ENCODE measurements at regions not wholly inside any gene's neighbourhood (a gene's known extent, or its start where the extent isn't known, plus 50 kb on each side); places are given as distances from the start of the nearest gene placed in this dataset.
A peak's percentile ranks its signal among the peaks of the same experiment; 100 is the strongest.

DNA sequence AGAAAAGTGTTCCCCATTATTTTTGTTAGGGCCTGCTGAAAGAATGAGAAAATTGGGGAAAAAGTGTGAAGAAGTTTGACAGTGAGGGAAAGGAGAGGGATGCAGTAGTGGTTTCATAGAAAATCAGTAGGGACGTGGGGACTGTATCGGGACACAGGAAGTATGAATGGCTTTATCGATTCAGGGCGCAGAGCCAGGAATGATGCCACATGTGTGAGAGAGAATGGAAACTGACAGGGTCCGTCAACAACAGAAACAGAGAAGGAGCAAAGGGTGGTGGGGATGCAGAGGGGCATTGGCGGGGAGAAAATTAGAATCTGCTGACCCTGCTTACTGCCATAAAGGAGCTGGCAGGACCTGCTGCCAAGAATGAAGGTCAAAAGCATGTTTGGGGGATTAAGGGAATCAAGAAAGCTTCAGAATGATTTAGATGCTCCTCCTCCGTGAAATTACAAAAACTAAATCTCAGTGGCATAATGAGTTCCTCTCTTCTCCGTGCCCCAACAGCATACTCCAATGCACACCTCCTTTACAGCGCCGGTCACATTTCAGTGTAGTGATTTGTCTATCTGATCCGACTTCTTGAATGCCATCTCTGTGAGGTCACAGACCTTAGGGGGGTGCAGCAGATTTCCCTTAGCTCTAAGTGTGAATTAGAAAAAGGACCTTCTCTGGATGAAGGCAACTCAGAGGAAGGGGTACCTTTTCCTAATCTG is 92.6 kb downstream of the EMP1 start:
- CTCF ChIA-PET = no interaction called here
- POLR2A ChIA-PET = no interaction called here
- TF ChIP-seq CTBP1 (IDR thresholded peaks at IDR 0.05; ENCODE audit: borderline replicate concordance) = no peak
- TF ChIP-seq SUZ12 (IDR thresholded peaks at IDR 0.05) = no peak
- no peak for TF ChIP-seq SP1 (IDR thresholded peaks at IDR 0.05)
- no peak for TF ChIP-seq L3MBTL2 (conservative IDR thresholded peaks at IDR 0.05)
- TF ChIP-seq ELF4 (IDR thresholded peaks at IDR 0.05) = no peak
- no peak for TF ChIP-seq PKNOX1 (IDR thresholded peaks at IDR 0.05)
- no peak for TF ChIP-seq HDGF (IDR thresholded peaks at IDR 0.05; ENCODE audit: borderline replicate concordance)
- no peak for TF ChIP-seq FOXM1 (IDR thresholded peaks at IDR 0.05; ENCODE audit: borderline replicate concordance)
- no peak for TF ChIP-seq NFRKB (IDR thresholded peaks at IDR 0.05)
- TF ChIP-seq FOXK2 (IDR thresholded peaks at IDR 0.05) = no peak
- no peak for TF ChIP-seq ARNT (IDR thresholded peaks at IDR 0.05)
- no peak for TF ChIP-seq BHLHE40 (IDR thresholded peaks at IDR 0.05; ENCODE audit: borderline replicate concordance)
- no peak for TF ChIP-seq FOXA1 (IDR thresholded peaks at IDR 0.05)
- no peak for TF ChIP-seq LEF1 (IDR thresholded peaks at IDR 0.05; ENCODE audit: borderline replicate concordance)
- no peak for TF ChIP-seq TARDBP (IDR thresholded peaks at IDR 0.05)
- TF ChIP-seq ZNF384 (IDR thresholded peaks at IDR 0.05) = no peak
- no peak for DNase-seq (ENCODE audit: extremely low spot score)

- POLR2A ChIA-PET = no interaction called here
- CTCF ChIA-PET = no interaction called here
- TF ChIP-seq FOXA1 (IDR thresholded peaks at IDR 0.05) (no peak), FOXK2 (IDR thresholded peaks at IDR 0.05) (no peak), TARDBP (IDR thresholded peaks at IDR 0.05) (no peak), SUZ12 (IDR thresholded peaks at IDR 0.05) (no peak), LEF1 (IDR thresholded peaks at IDR 0.05; ENCODE audit: borderline replicate concordance) (no peak), PKNOX1 (IDR thresholded peaks at IDR 0.05) (no peak), ELF4 (IDR thresholded peaks at IDR 0.05) (no peak), SP1 (IDR thresholded peaks at IDR 0.05) (no peak), BHLHE40 (IDR thresholded peaks at IDR 0.05; ENCODE audit: borderline replicate concordance) (no peak), CTBP1 (IDR thresholded peaks at IDR 0.05; ENCODE audit: borderline replicate concordance) (no peak), NFRKB (IDR thresholded peaks at IDR 0.05) (no peak), L3MBTL2 (conservative IDR thresholded peaks at IDR 0.05) (no peak)
- DNase-seq (ENCODE audit: extremely low spot score) = no peak
These were observed 92.0 kb downstream of the EMP1 start for GRCh38 chr12:13288501-13288900.

DNA sequence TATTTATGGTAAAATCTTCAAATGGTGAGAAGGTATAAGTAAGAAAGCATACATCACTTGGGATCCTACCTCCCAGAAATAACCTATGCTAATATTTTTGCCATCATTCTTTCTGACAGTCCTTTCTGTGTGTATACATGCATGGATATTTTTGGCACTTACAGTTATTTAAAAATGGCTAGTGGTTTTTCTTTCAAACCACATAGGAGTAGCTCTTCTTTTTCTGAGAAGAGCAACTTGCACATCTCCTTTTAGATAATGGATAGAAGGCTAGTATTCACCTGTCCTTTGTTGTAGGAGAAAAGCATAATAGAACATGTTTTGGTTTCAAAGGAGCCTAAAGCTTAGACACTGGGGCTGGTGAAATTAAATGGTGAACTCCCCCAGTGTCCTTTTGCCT is 87.3 kb downstream of the EMP1 start:
- CTCF ChIA-PET = no interaction called here
- POLR2A ChIA-PET = no interaction called here
- TF ChIP-seq CTBP1 (IDR thresholded peaks at IDR 0.05; ENCODE audit: borderline replicate concordance) (no peak), SP1 (IDR thresholded peaks at IDR 0.05) (no peak), ELF4 (IDR thresholded peaks at IDR 0.05) (no peak), HDGF (IDR thresholded peaks at IDR 0.05; ENCODE audit: borderline replicate concordance) (no peak), NFRKB (IDR thresholded peaks at IDR 0.05) (no peak), ARNT (IDR thresholded peaks at IDR 0.05) (no peak), TARDBP (IDR thresholded peaks at IDR 0.05) (no peak), FOXA1 (IDR thresholded peaks at IDR 0.05) (no peak), FOXM1 (IDR thresholded peaks at IDR 0.05; ENCODE audit: borderline replicate concordance) (no peak), L3MBTL2 (conservative IDR thresholded peaks at IDR 0.05) (no peak), SUZ12 (IDR thresholded peaks at IDR 0.05) (no peak), FOXK2 (IDR thresholded peaks at IDR 0.05) (no peak), PKNOX1 (IDR thresholded peaks at IDR 0.05) (no peak), BHLHE40 (IDR thresholded peaks at IDR 0.05; ENCODE audit: borderline replicate concordance) (no peak), LEF1 (IDR thresholded peaks at IDR 0.05; ENCODE audit: borderline replicate concordance) (no peak), ZNF384 (IDR thresholded peaks at IDR 0.05) (no peak)
- no peak for DNase-seq (ENCODE audit: extremely low spot score)

GRCh38 chr12:13282861-13283260 is 86.3 kb downstream of the EMP1 start:
- no peak for DNase-seq (ENCODE audit: extremely low spot score)
- ChIA-PET CTCF (interaction anchor here (0.6 to 1.4 kb wide), 3 partner anchors 27 to 506 kb away, joined by 3 to 4 read pairs (median 3); no protein-coding TSS in a partner anchor), POLR2A (no interaction called here)
- TF ChIP-seq LEF1 (IDR thresholded peaks at IDR 0.05; ENCODE audit: borderline replicate concordance) (no peak), TARDBP (IDR thresholded peaks at IDR 0.05) (no peak), FOXK2 (IDR thresholded peaks at IDR 0.05) (no peak), NFRKB (IDR thresholded peaks at IDR 0.05) (no peak)

- TF ChIP-seq TARDBP (IDR thresholded peaks at IDR 0.05) = no peak
- no peak for TF ChIP-seq FOXM1 (IDR thresholded peaks at IDR 0.05; ENCODE audit: borderline replicate concordance)
- no peak for TF ChIP-seq ELF4 (IDR thresholded peaks at IDR 0.05)
- TF ChIP-seq ZNF384 (IDR thresholded peaks at IDR 0.05) = no peak
- ChIA-PET CTCF (interaction anchor here (0.6 to 1.6 kb wide), 11 partner anchors 11 to 625 kb away, joined by 3 to 7 read pairs (median 3); no protein-coding TSS in a partner anchor), POLR2A (no interaction called here)
- DNase-seq (ENCODE audit: extremely low spot score) = peak; percentile 89
These were observed 81.8 kb downstream of the EMP1 start for GRCh38 chr12:13278249-13278787.

DNA sequence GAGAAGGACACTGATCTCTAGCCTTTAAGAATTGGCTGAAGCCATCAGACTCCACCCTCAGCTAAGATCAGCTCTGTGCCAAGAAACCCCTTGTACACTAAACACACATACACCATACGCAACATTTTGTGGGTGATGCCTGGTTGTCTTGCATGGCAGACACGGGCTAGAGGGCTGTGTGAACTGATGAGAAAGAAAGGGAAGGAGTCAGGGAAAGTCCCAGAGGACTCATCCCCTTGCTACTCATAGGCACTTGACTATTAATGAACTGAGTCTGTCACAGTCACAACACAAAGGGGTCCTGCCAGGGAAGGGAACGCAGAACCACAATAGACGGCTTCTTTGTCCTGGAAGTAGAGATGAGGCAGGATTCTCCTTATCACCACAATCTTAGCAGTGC is 80.8 kb downstream of the EMP1 start:
- TF ChIP-seq BHLHE40 (IDR thresholded peaks at IDR 0.05; ENCODE audit: borderline replicate concordance) (no peak), CTBP1 (IDR thresholded peaks at IDR 0.05; ENCODE audit: borderline replicate concordance) (no peak), PKNOX1 (IDR thresholded peaks at IDR 0.05) (no peak), NFRKB (IDR thresholded peaks at IDR 0.05) (no peak), ELF4 (IDR thresholded peaks at IDR 0.05) (no peak)
- POLR2A ChIA-PET = no interaction called here
- no peak for DNase-seq (ENCODE audit: extremely low spot score)
- CTCF ChIA-PET = no interaction called here

Measured in HEK293T (cell line).